ENCODE measurements at regions not wholly inside any gene's neighbourhood (a gene's known extent, or its start where the extent isn't known, plus 50 kb on each side); places are given as distances from the start of the nearest gene placed in this dataset.

GRCh38 chr15:26287381-26287780 is 424.3 kb upstream of the ATP10A start:
- no peak for TF ChIP-seq CTCF (IDR thresholded peaks at IDR 0.05; ENCODE audit: insufficient read depth, low read depth, low read length)
- TF ChIP-seq EZH2 (IDR thresholded peaks at IDR 0.05; ENCODE audit: insufficient read depth, low read length) = no peak

Data from astrocyte (in vitro differentiated cells and primary cell).